HG03039 (cell line): ENCODE measurements at regions not wholly inside any gene's neighbourhood (a gene's known extent, or its start where the extent isn't known, plus 50 kb on each side); places are given as distances from the start of the nearest gene placed in this dataset.
"Not testable (repeated sequence)": the region's sequence is repeated elsewhere in the genome, so short reads cannot be mapped to it uniquely, and the experiment has no call there.

ENCODE experiments used
- ATAC-seq: cut with Tn5 transposase; IDR thresholded peaks from one replicate; pipeline ENCODE4 v1.9.1; 2021; ENCODE audit warnings: mild to moderate bottlenecking, moderate library complexity; ENCODE audit not compliant: unreplicated experiment

GRCh38 chr3:66910266-66911055, 87.6 kb upstream of the KBTBD8 start:
- no peak for ATAC-seq

DNA sequence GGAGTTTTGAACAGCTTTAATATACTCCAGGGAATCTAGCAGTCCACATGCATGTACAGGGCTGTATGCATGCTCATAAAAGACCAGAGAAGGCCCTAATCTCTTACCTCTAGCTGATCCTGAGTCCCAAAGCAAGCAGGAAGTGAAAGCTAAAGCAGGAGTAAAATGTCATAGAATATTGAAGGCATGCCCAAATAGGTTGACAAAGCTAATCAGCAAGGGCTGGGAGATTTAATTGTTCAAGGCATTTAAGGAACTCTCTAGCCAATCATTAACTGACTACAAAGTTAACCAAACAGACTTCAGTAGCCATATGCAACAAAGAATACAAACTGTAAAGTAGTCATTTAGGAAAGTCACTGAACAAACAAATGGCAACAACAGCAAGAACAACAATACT, 85.8 kb upstream of the KBTBD8 start:
- ATAC-seq = no peak

DNA sequence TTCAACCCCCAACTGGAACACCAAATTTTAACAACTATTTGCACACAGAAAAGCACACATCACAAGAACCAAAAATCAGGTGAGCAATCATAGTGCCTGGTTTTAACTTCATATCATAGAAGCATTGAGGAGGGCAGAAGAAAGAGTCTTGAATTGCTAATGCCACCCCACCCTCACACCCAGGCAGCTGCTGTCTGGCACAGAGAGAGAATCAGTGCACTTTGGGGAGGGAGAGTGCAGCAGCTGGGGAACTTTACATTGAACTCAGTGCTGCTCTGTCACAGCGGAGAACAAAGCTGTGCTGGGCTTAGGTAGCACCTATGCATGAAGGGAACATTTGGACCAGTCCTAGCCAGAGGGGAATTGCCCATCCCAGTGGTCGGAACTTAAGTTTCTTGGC, 76.0 kb upstream of the KBTBD8 start:
- ATAC-seq = no peak

- no peak for ATAC-seq
These were observed 74.1 kb upstream of the KBTBD8 start for GRCh38 chr3:66923969-66924368.

GRCh38 chr3:66928252-66928651, 69.9 kb upstream of the KBTBD8 start:
- ATAC-seq = no peak

DNA sequence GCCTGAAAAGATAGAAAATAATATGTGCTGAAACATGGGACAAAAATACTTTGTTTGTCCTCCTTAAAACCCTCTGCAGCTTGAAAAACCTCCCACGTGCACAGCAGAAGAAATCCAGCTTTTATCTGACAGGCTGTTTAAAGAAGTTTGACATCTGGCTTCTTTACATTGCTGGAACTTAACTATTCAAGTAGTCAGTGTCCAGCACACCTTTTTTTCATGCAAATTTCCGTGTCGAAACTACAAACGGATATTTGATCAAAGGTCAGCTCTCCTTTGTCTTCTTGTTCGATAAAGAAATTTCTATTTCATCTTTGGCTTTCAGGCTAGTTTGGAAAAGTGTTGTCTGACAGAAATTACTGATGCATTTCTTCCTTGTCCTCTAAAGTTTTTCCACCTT, 66.8 kb upstream of the KBTBD8 start:
- ATAC-seq = no peak

GRCh38 chr3:66931699-66932098, 66.4 kb upstream of the KBTBD8 start:
- no peak for ATAC-seq

DNA sequence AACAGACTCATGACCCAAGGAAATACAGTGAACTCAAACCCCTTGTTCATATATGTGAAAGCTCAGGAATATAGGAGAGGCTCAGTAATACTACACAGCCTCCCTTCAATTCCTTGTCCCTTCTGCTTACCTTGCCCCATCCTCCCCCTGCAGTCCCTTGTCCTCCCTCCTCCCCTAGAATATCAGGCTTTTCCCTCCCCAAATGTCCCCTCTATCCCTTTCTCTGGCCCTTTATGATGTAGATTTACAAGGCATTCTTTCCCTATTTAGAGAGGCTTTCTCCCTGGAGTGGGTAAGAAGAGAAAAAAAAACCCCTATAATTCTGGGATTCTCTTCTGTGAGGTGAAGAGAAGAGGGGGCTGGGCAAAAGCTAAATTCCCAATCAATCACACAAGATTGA, 64.9 kb upstream of the KBTBD8 start:
- ATAC-seq = no peak

DNA sequence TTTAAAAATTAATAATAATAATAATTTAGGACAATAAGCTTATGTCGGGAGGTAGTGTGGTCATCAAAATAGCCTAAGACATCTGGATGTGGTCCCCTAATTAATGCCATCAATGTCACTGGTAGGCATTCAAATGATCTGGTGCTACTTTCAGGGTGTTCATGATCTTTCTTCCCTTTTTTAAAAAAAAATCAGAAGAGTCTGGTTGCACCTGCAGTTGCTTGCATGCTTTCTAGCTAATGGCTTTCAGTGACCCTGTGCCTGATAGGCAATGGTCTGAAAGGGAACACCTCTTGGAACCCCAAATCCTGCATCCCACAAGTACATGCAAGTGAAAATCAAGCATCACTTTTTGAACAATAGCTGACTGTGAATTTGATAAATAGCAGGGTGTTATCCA, 64.1 kb upstream of the KBTBD8 start:
- ATAC-seq = no peak

DNA sequence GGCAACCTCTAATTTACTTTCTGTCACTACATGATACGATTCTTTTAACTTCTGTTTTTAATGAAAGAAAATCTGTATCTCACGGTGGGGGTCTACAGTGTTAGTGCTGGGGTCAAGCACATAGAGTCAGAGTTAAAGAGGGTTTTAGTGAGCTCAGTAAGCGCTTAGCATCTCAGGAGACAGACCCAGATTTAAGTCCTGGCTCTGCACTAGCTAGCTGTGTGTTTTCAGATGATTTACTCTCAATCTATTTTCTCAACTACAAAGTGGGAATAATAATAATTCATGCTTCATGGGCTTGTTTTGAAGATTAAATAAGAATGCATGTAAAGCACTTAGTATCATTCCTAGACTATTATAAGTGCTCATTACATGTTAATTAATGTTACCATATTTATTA, 63.4 kb upstream of the KBTBD8 start:
- no peak for ATAC-seq

GRCh38 chr3:66937041-66937440, 61.1 kb upstream of the KBTBD8 start:
- not testable (repeated sequence) for ATAC-seq

DNA sequence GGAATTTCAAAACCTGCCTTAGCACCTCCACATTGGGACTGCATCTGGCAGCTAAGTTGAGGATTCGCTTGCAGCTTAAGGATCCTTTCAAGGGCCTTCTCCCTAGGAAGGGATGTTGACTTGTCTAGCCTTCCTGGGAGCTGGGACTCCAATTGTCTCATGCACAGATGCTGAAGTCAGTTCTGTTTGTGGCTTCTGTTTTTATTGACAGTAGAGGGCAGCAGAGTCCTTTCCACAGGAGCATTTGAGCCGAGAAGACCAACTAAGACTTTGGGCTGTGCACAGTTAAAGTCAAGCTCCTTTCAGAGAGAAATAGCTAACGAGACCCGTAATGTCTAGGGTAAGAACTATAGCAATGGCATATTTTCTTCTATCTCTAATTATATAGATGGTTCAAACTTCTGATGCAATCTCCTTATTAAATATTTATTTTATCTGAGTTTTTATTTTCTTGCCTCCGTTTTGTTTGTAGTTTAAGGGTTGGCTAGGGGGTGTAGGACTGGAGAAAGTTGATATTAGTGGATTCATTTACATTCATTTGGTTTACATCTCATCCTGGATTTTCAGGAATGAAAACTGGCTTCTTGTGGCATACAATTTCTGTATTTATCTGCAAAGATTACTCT, 59.7 kb upstream of the KBTBD8 start:
- peak; percentile 89 for ATAC-seq

- no peak for ATAC-seq
These were observed 50.1 kb upstream of the KBTBD8 start for GRCh38 chr3:66948041-66948440.
